ENCODE measurements at regions not wholly inside any gene's neighbourhood (a gene's known extent, or its start where the extent isn't known, plus 50 kb on each side); places are given as distances from the start of the nearest gene placed in this dataset.
A peak's percentile ranks its signal among the peaks of the same experiment; 100 is the strongest.

DNA sequence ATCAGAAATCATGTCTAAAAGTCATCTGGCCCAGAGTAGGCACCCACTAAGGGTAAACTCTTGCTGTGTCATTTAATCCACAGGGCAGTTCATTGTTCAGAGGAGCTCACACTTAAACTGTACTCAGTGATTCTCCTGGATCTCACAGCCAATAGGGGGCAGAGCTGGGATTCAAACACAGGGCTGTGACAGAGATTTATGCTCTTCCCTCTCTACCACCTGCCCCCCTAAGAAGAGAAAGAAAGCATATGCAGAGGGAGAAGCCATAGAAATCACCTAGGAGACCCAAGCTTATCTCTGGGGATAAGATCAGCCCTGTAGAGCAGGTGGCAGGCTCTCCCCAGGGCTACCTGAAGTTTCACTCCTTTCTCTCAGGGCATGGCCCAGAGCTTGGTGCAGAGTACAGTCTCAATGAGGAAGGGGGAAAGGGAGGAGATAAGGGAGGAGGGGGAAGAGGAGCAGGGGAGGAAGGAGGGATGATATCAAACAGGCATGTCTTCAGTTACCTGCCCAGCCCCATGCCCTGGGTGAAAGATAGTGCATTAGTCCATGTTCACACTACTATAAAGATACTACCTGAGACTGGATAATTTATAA lies 51.8 kb upstream of the ADPGK start:
- Histone ChIP-seq H3K9me3 (replicated peaks in 1 of 3) (no peaks in the 10 kb centered on the region), H3K27ac (no peak overlapping the region), H3K27me3 (no peaks in the 10 kb centered on the region), H3K4me3 (no peak overlapping the region), H3K36me3 (replicated peaks in 1 of 2) (no peaks in the 10 kb centered on the region), H3K4me1 (replicated peaks in 1 of 2) (no peaks in the 10 kb centered on the region)
- intact Hi-C loops (cut with DNase I): no loop called here
- TF ChIP-seq CTCF (IDR thresholded peaks at IDR 0.05) (peak in 1 of 6 experiments; percentile 13), POLR2A (IDR thresholded peaks at IDR 0.05) (no peak)
- no peak for DNase-seq

GRCh38 chr15:72833561-72833960 lies 50.0 kb upstream of the ADPGK start:
- H3K9me3 ChIP-seq (replicated peaks in 1 of 3): no peaks in the 10 kb centered on the region
- no peak overlapping the region for H3K27ac ChIP-seq
- H3K4me1 ChIP-seq (replicated peaks in 1 of 2): no peaks in the 10 kb centered on the region
- no peaks in the 10 kb centered on the region for H3K27me3 ChIP-seq
- no peak for DNase-seq
- no peaks in the 10 kb centered on the region for H3K36me3 ChIP-seq (replicated peaks in 1 of 2)
- 33 to 50% (median 45%) methylated on average over 2 of the region's 2 CpGs for WGBS, 4 donors
- TF ChIP-seq CTCF (IDR thresholded peaks at IDR 0.05) (no peak), POLR2A (IDR thresholded peaks at IDR 0.05) (no peak)
- intact Hi-C loops (cut with DNase I): no loop called here
- H3K4me3 ChIP-seq: no peak overlapping the region
